ENCODE measurements at regions not wholly inside any gene's neighbourhood (a gene's known extent, or its start where the extent isn't known, plus 50 kb on each side); places are given as distances from the start of the nearest gene placed in this dataset.

DNA sequence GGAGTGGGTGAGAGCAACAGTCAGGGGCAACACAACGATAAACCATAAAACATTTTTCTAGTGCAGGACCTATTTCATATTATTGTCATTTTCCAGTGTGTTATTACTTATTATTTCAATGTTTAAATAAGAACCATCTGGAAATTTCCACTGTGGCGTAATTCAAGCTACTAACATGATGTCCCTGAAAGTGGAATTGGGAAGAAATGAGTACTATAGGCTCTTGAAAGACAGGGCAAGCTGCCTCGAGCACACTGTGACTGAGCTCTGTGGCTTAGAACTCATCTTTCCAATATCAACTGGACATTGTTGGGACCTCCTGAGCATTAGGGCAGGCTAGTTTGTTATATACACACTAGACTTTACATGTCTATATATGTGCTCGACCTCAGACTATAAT lies 182.9 kb upstream of the RIOK2 start:
- DNase-seq = peak in 2 of 3 donors; percentile 13 to 29
- peaks cover 0 to 12% (median 0%) of the 10 kb centered on the region in 5 donors for H3K4me1 ChIP-seq (ENCODE audit: control insufficient read depth in 5 of 5, insufficient read depth in 5 of 5, low read length in 5 of 5)
- no peak for TF ChIP-seq CTCF (IDR thresholded peaks at IDR 0.05; ENCODE audit: control extremely low read depth, extremely low read depth)
- no peak for ATAC-seq (ENCODE audit: insufficient read depth, low FRiP score)
- H3K36me3 ChIP-seq (ENCODE audit: control insufficient read depth in 4 of 4, insufficient read depth in 4 of 4, low read length in 4 of 4) = no peaks in the 10 kb centered on the region
- 69 to 87% methylated on average over 4 of the region's 4 CpGs for WGBS, 2 donors
- H3K9ac ChIP-seq (ENCODE audit: insufficient read depth in 1 of 2, low read length in 2 of 2) = no peak overlapping the region
- no peak overlapping the region for H3K27ac ChIP-seq (ENCODE audit: low read depth in 1 of 2, low read length in 1 of 2)
- H3K27me3 ChIP-seq (ENCODE audit: control insufficient read depth in 3 of 3, insufficient read depth in 3 of 3, low read length in 2 of 3) = no peaks in the 10 kb centered on the region
- peaks cover 0 to 12% (median 0%) of the 10 kb centered on the region in 4 donors for H3K9me3 ChIP-seq (ENCODE audit: control insufficient read depth in 4 of 4, insufficient read depth in 3 of 4, low read length in 3 of 4)
- no peak overlapping the region for H3K4me3 ChIP-seq

DNA sequence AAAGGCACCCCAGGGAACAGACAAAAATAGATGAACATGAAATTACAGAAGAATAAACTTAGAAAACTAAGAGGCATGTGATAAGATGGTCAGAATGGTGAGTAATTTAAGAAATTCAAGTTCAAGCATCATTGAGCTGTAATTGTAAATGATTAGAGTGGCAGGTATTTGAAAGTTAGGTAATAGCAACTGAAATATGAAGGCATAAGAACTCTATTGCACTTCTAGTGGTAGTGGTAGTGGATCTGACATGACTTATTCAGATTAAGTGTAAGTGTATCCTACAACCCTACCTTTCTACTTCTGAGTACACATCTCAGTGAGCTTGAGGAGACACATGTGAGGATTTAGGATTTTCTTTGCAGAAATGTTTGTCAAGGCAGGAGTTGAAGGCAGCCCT lies 192.9 kb upstream of the RIOK2 start:
- Histone ChIP-seq H3K4me3 (no peak overlapping the region), H3K4me1 (ENCODE audit: control insufficient read depth in 5 of 5, insufficient read depth in 5 of 5, low read length in 5 of 5) (no peaks in the 10 kb centered on the region), H3K9me3 (ENCODE audit: control insufficient read depth in 4 of 4, insufficient read depth in 3 of 4, low read length in 3 of 4) (peaks cover 0 to 3% (median 0%) of the 10 kb centered on the region in 4 donors), H3K36me3 (ENCODE audit: control insufficient read depth in 4 of 4, insufficient read depth in 4 of 4, low read length in 4 of 4) (no peaks in the 10 kb centered on the region), H3K27ac (ENCODE audit: low read depth in 1 of 2, low read length in 1 of 2) (no peak overlapping the region), H3K9ac (ENCODE audit: insufficient read depth in 1 of 2, low read length in 2 of 2) (no peak overlapping the region), H3K27me3 (ENCODE audit: control insufficient read depth in 3 of 3, insufficient read depth in 3 of 3, low read length in 2 of 3) (no peaks in the 10 kb centered on the region)
- no peak for TF ChIP-seq CTCF (IDR thresholded peaks at IDR 0.05; ENCODE audit: control extremely low read depth, extremely low read depth)
- ATAC-seq (ENCODE audit: insufficient read depth, low FRiP score) = no peak
- DNase-seq = no peak

GRCh38 chr5:97377582-97377981 lies 194.5 kb upstream of the RIOK2 start:
- 75 to 84% methylated on average over 1 of the region's 1 CpG for WGBS, 2 donors
- H3K4me1 ChIP-seq (ENCODE audit: control insufficient read depth in 5 of 5, insufficient read depth in 5 of 5, low read length in 5 of 5) = no peaks in the 10 kb centered on the region
- no peak overlapping the region for H3K9ac ChIP-seq (ENCODE audit: insufficient read depth in 1 of 2, low read length in 2 of 2)
- H3K27ac ChIP-seq (ENCODE audit: low read depth in 1 of 2, low read length in 1 of 2) = no peak overlapping the region
- TF ChIP-seq CTCF (IDR thresholded peaks at IDR 0.05; ENCODE audit: control extremely low read depth, extremely low read depth) = no peak
- H3K27me3 ChIP-seq (ENCODE audit: control insufficient read depth in 3 of 3, insufficient read depth in 3 of 3, low read length in 2 of 3) = no peaks in the 10 kb centered on the region
- H3K9me3 ChIP-seq (ENCODE audit: control insufficient read depth in 4 of 4, insufficient read depth in 3 of 4, low read length in 3 of 4) = peaks cover 0 to 3% (median 0%) of the 10 kb centered on the region in 4 donors
- no peak overlapping the region for H3K4me3 ChIP-seq
- ATAC-seq (ENCODE audit: insufficient read depth, low FRiP score) (no peak), DNase-seq (no peak)
- no peaks in the 10 kb centered on the region for H3K36me3 ChIP-seq (ENCODE audit: control insufficient read depth in 4 of 4, insufficient read depth in 4 of 4, low read length in 4 of 4)

GRCh38 chr5:97383996-97384395 lies 200.9 kb upstream of the RIOK2 start:
- TF ChIP-seq CTCF (IDR thresholded peaks at IDR 0.05; ENCODE audit: control extremely low read depth, extremely low read depth) = no peak
- ATAC-seq (ENCODE audit: insufficient read depth, low FRiP score) (no peak), DNase-seq (no peak)
- 92 to 93% methylated on average over 1 of the region's 1 CpG for WGBS, 2 donors
- H3K27me3 ChIP-seq (ENCODE audit: control insufficient read depth in 3 of 3, insufficient read depth in 3 of 3, low read length in 2 of 3) = no peaks in the 10 kb centered on the region
- no peak overlapping the region for H3K4me3 ChIP-seq
- no peaks in the 10 kb centered on the region for H3K4me1 ChIP-seq (ENCODE audit: control insufficient read depth in 5 of 5, insufficient read depth in 5 of 5, low read length in 5 of 5)
- no peaks in the 10 kb centered on the region for H3K36me3 ChIP-seq (ENCODE audit: control insufficient read depth in 4 of 4, insufficient read depth in 4 of 4, low read length in 4 of 4)
- H3K9me3 ChIP-seq (ENCODE audit: control insufficient read depth in 4 of 4, insufficient read depth in 3 of 4, low read length in 3 of 4) = no peaks in the 10 kb centered on the region
- no peak overlapping the region for H3K27ac ChIP-seq (ENCODE audit: low read depth in 1 of 2, low read length in 1 of 2)
- no peak overlapping the region for H3K9ac ChIP-seq (ENCODE audit: insufficient read depth in 1 of 2, low read length in 2 of 2)

Data from lung (tissue), 11 donors.